Osteocyte (in vitro differentiated cells): ENCODE measurements at regions not wholly inside any gene's neighbourhood (a gene's known extent, or its start where the extent isn't known, plus 50 kb on each side); places are given as distances from the start of the nearest gene placed in this dataset.

Experiments used
- DNase-seq: peaks from one replicate; pipeline ENCODE4 v3.0.0; 2021; ENCODE audit warnings: mixed read lengths; ENCODE audit not compliant: unreplicated experiment; ENCODE audit errors: extremely low spot score
- H3K27ac Mint-ChIP-seq: one replicate; pipeline ENCODE4 v1.8.0; 2021; ENCODE audit warnings: mild to moderate bottlenecking, mixed read lengths; ENCODE audit not compliant: unreplicated experiment
- H3K27me3 Mint-ChIP-seq: one replicate; pipeline ENCODE4 v1.8.0; 2021; ENCODE audit warnings: mixed read lengths; ENCODE audit not compliant: unreplicated experiment
- H3K36me3 Mint-ChIP-seq: one replicate; pipeline ENCODE4 v1.8.0; 2021; ENCODE audit warnings: mixed read lengths; ENCODE audit not compliant: unreplicated experiment
- H3K4me1 Mint-ChIP-seq: one replicate; pipeline ENCODE4 v1.8.0; 2021; ENCODE audit warnings: mixed read lengths; ENCODE audit not compliant: unreplicated experiment
- H3K4me3 Mint-ChIP-seq: one replicate; pipeline ENCODE4 v1.8.0; 2021; ENCODE audit warnings: mild to moderate bottlenecking, moderate library complexity, mixed read lengths; ENCODE audit not compliant: unreplicated experiment
- H3K9me3 Mint-ChIP-seq: one replicate; pipeline ENCODE4 v1.8.0; 2021; ENCODE audit warnings: mixed read lengths; ENCODE audit not compliant: unreplicated experiment
- TF ChIP-seq, protein P1 (sequence below): fragments of 200-600 bp; sonication (generic); IDR thresholded peaks from 2 replicates; pipeline ENCODE4 v1.5.0; 2021; ENCODE audit warnings: antibody characterized with exemption, mild to moderate bottlenecking, moderate library complexity

DNA sequence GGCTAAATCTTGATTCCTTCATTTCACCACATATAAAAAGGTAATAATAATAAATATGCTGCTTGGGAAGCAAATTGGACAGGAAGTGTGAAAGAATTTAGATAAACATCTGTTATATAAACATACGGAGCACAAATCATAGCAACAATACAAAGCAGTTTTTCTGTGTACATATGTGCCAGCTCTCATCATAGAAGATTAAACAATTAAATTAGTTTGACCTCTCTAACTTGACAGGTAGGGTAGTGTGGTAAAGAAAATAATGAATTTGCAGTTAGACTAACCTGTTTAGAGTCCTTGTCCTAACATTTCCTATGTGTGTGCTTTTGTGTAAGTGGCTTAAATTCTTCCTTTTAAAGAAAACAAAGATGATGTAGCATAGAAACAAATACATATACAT lies 995.7 kb upstream of the TENM4 start:
- Mint-ChIP-seq H3K27me3 (no peaks in the 10 kb centered on the region), H3K9me3 (peaks cover 4% of the 10 kb centered on the region), H3K4me3 (no peak overlapping the region), H3K27ac (no peak overlapping the region), H3K36me3 (no peaks in the 10 kb centered on the region), H3K4me1 (no peaks in the 10 kb centered on the region)
- DNase-seq = no peak
- TF ChIP-seq, protein P1, sequence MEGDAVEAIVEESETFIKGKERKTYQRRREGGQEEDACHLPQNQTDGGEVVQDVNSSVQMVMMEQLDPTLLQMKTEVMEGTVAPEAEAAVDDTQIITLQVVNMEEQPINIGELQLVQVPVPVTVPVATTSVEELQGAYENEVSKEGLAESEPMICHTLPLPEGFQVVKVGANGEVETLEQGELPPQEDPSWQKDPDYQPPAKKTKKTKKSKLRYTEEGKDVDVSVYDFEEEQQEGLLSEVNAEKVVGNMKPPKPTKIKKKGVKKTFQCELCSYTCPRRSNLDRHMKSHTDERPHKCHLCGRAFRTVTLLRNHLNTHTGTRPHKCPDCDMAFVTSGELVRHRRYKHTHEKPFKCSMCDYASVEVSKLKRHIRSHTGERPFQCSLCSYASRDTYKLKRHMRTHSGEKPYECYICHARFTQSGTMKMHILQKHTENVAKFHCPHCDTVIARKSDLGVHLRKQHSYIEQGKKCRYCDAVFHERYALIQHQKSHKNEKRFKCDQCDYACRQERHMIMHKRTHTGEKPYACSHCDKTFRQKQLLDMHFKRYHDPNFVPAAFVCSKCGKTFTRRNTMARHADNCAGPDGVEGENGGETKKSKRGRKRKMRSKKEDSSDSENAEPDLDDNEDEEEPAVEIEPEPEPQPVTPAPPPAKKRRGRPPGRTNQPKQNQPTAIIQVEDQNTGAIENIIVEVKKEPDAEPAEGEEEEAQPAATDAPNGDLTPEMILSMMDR = no peak

DNA sequence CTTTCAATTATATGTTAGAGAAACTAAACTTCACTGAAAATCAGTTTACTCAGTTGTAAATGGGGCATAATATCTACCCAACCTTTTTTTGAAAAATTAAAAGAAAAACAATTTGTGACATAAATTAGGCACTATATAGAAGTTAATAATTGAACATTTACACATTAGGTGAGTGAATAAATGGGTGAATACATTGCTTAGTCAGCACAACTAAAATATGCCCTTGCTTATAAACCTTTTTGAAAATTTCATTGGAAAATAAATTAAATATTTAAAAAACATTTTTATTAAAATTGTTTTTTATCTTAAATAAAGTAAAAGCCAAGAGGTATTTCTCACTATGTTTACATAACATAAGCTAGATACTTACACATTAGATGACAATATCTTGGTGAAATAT lies 994.5 kb upstream of the TENM4 start:
- TF ChIP-seq, protein P1 = no peak
- no peak for DNase-seq
- H3K4me3 Mint-ChIP-seq = no peak overlapping the region
- H3K27me3 Mint-ChIP-seq = no peaks in the 10 kb centered on the region
- H3K27ac Mint-ChIP-seq = no peak overlapping the region
- H3K9me3 Mint-ChIP-seq = peaks cover 3% of the 10 kb centered on the region
- no peaks in the 10 kb centered on the region for H3K4me1 Mint-ChIP-seq
- no peaks in the 10 kb centered on the region for H3K36me3 Mint-ChIP-seq

DNA sequence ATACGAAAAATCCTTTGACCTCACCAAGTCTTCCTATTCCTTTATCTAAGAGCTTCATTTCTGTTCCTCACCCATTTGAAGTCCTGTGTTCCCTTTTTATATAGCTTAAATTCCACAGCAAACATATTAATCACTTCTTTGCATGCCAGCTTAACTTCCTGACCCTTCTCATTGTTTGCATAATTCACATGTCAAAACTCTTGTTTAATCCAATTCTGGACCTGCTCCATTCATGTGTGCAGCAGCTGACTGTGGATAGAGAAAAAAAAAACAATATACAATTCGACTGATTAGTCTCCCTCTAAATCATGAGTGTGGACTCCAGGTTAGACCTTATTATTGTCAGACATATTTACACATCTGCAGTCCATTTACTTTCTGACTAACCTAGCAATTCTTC lies 991.2 kb upstream of the TENM4 start:
- Mint-ChIP-seq H3K4me3 (no peak overlapping the region), H3K9me3 (peaks cover 6% of the 10 kb centered on the region), H3K36me3 (no peaks in the 10 kb centered on the region), H3K4me1 (no peaks in the 10 kb centered on the region), H3K27me3 (no peaks in the 10 kb centered on the region), H3K27ac (no peak overlapping the region)
- TF ChIP-seq, protein P1 = no peak
- DNase-seq = no peak

DNA sequence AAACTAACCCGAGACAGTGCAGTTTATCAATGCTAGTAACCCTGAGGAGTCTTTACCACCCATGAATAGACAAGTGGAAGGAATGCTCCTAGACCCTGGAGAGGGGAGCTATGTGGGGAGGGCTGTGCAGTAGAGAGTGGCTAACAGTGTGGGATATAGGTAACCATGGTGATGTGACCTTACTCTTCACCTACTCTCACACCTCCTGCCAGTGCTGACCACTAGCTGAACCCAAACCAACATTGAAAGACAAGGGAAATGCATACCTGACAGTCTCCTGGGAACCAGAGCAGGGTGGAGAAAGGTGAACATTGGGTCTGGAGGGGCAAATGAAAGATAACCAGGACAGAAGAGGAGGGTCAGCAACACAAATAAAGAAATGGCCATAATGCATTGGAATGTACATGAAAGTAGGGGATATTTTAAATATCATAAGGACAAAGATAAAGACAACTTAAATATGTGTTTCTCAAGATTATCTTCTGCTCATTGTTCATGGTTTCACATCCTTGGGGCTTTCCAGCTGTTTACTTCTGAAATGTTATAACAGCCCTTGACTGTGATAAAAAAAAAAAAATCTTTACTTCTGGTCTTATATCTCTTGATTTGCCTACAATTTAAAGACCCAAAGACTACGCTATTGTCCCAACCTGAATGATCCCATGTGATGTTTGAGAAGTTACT lies 983.3 kb upstream of the TENM4 start:
- no peak overlapping the region for H3K4me3 Mint-ChIP-seq
- no peaks in the 10 kb centered on the region for H3K36me3 Mint-ChIP-seq
- TF ChIP-seq, protein P1 = no peak
- no peaks in the 10 kb centered on the region for H3K27me3 Mint-ChIP-seq
- no peak overlapping the region for H3K27ac Mint-ChIP-seq
- H3K9me3 Mint-ChIP-seq = peaks cover 15% of the 10 kb centered on the region
- DNase-seq = no peak
- H3K4me1 Mint-ChIP-seq = no peaks in the 10 kb centered on the region

DNA sequence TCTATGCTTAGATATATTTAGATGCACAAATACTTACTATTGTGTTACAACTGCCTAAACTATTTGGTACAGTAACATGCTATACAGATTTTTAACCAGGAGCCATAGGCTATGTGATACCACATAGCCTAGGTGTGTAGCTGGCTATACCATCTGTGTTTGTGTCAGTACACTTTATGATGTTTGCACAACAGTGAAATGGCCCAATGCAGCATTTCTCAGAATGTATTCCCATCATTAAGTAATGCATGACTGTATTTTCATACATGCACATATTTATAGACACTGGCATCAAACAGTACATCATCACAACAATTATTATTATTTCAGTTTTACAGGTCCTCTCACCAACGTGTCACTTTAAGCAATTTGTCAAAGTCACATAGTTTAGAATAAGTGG lies 979.5 kb upstream of the TENM4 start:
- no peaks in the 10 kb centered on the region for H3K27me3 Mint-ChIP-seq
- no peak overlapping the region for H3K4me3 Mint-ChIP-seq
- no peaks in the 10 kb centered on the region for H3K4me1 Mint-ChIP-seq
- TF ChIP-seq, protein P1 = no peak
- H3K9me3 Mint-ChIP-seq = peaks cover under 1% of the 10 kb centered on the region
- no peak overlapping the region for H3K27ac Mint-ChIP-seq
- no peak for DNase-seq
- no peaks in the 10 kb centered on the region for H3K36me3 Mint-ChIP-seq
